Esophagus muscularis mucosa (tissue), 4 donors: ENCODE measurements at regions not wholly inside any gene's neighbourhood (a gene's known extent, or its start where the extent isn't known, plus 50 kb on each side); places are given as distances from the start of the nearest gene placed in this dataset.
"Not testable (repeated sequence)": the region's sequence is repeated elsewhere in the genome, so short reads cannot be mapped to it uniquely, and the experiment has no call there.

Experiments used
- EP300 ChIP-seq: sonication (generic); formaldehyde crosslinking; IDR thresholded peaks from one replicate; pipeline ENCODE4 v1.6.1; 2017; ENCODE audit warnings: antibody characterized with exemption
- POLR2A ChIP-seq: fragments of 450-650 bp; IDR thresholded peaks from one replicate; pipeline ENCODE4 v1.6.1; 2017; ENCODE audit warnings: antibody characterized with exemption, moderate library complexity, mild to moderate bottlenecking, low read depth
- POLR2AphosphoS5 ChIP-seq, 2 donors: sonication (generic); formaldehyde crosslinking; IDR thresholded peaks; one replicate each; pipeline ENCODE4 v1.6.1; 2017; ENCODE audit warnings: antibody characterized with exemption in 2 of 2
- TF ChIP-seq, protein P1 (sequence below), 3 experiments: fragments of 200-600 bp in 2 of 3; fragments of 450-650 bp in 1 of 3; sonication (generic) in 2 of 3; IDR thresholded peaks; one replicate each; pipeline ENCODE4 v1.5.1; 2017 to 2019; ENCODE audit warnings: antibody characterized with exemption in 3 of 3, mild to moderate bottlenecking in 2 of 3, moderate library complexity in 1 of 3

GRCh38 chr9:85474896-85475295 is 266.9 kb downstream of the AGTPBP1 start:
- TF ChIP-seq, protein P1, sequence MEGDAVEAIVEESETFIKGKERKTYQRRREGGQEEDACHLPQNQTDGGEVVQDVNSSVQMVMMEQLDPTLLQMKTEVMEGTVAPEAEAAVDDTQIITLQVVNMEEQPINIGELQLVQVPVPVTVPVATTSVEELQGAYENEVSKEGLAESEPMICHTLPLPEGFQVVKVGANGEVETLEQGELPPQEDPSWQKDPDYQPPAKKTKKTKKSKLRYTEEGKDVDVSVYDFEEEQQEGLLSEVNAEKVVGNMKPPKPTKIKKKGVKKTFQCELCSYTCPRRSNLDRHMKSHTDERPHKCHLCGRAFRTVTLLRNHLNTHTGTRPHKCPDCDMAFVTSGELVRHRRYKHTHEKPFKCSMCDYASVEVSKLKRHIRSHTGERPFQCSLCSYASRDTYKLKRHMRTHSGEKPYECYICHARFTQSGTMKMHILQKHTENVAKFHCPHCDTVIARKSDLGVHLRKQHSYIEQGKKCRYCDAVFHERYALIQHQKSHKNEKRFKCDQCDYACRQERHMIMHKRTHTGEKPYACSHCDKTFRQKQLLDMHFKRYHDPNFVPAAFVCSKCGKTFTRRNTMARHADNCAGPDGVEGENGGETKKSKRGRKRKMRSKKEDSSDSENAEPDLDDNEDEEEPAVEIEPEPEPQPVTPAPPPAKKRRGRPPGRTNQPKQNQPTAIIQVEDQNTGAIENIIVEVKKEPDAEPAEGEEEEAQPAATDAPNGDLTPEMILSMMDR (IDR thresholded peaks at IDR 0.05): not testable (repeated sequence)
- not testable (repeated sequence) for TF ChIP-seq POLR2A; EP300; POLR2AphosphoS5 (IDR thresholded peaks at IDR 0.05)
